Natural killer cell treated with Interleukin-12 subunit alpha and Interleukin-12 subunit beta and Interleukin-15 and Interleukin-18, amount 100 ng/mL, for 72 hours (primary cell): ENCODE measurements at regions not wholly inside any gene's neighbourhood (a gene's known extent, or its start where the extent isn't known, plus 50 kb on each side); places are given as distances from the start of the nearest gene placed in this dataset.

Experiments used
- ATAC-seq, 2 donors: fragments of 150-1000 bp; cut with Tn5 transposase in 1 of 2; sonication (Bioruptor Pico), chemical (Tn5 transposase) in 1 of 2; 2 replicates each; pipeline ENCODE4 v1.10.0; 2021
- DNase-seq: peaks from one replicate; pipeline ENCODE4 v3.0.0; 2022; ENCODE audit warnings: low spot score
- H3K27ac Mint-ChIP-seq, 2 donors: 1 replicate in 1 of 2; 2 replicates in 1 of 2; pipeline ENCODE4 v1.8.0; 2022; ENCODE audit warnings: mixed read lengths in 2 of 2, mild to moderate bottlenecking in 1 of 2, moderate library complexity in 1 of 2
- H3K27me3 Mint-ChIP-seq, 2 donors: 1 replicate in 1 of 2; 2 replicates in 1 of 2; pipeline ENCODE4 v1.8.0; 2022; ENCODE audit warnings: mixed read lengths in 2 of 2
- H3K36me3 Mint-ChIP-seq: one replicate; pipeline ENCODE4 v1.8.0; 2022; ENCODE audit warnings: mixed read lengths
- H3K4me1 Mint-ChIP-seq, 2 donors: 1 replicate in 1 of 2; 2 replicates in 1 of 2; pipeline ENCODE4 v1.8.0; 2022; ENCODE audit warnings: low read depth in 2 of 2, mixed read lengths in 2 of 2, mild to moderate bottlenecking in 1 of 2
- H3K4me3 Mint-ChIP-seq: one replicate; pipeline ENCODE4 v1.8.0; 2022; ENCODE audit warnings: mixed read lengths
- H3K9me3 Mint-ChIP-seq: 2 replicates; pipeline ENCODE4 v1.8.0; 2022; ENCODE audit warnings: mixed read lengths

DNA sequence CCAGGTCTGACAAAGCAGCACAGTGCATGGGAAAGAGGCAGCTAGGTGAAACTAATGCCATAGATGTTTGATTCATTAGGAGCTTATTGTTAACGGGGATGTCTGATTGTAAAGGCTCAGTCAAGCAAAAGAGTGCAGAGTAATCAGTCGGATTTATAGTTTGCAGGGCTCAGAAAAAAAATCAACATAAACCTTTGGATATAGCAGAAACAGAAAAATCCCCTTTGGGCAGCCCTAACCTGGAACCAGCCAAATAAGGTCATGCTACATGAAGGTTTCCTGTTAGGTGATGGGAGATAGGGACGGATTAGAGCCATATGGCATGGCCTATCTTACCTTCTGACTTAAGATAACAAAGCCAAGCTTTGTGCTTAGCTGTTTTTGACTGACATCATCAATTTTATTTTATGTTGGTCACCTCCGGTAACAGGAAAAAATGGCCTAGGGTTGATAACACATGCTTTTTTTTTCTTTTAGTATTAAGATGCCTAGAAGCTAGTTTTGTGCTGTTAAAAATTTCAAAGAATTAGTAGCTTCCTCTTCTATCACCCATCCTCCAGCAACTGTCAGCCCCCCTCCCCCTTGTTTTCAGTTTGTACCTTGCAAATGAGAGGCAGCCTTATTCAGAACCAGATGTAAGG is 60.7 kb upstream of the ZEB2 start:
- H3K27me3 Mint-ChIP-seq = no peaks in the 10 kb centered on the region
- peaks cover 35 to 54% of the 10 kb centered on the region in 2 donors for H3K4me1 Mint-ChIP-seq
- no peak for DNase-seq
- ATAC-seq = no peak
- H3K27ac Mint-ChIP-seq = peak overlapping the region in 1 of 2 donors; percentile 76
- peak overlapping the region; percentile 72 for H3K4me3 Mint-ChIP-seq
- no peaks in the 10 kb centered on the region for H3K9me3 Mint-ChIP-seq
- peaks cover 6% of the 10 kb centered on the region for H3K36me3 Mint-ChIP-seq

DNA sequence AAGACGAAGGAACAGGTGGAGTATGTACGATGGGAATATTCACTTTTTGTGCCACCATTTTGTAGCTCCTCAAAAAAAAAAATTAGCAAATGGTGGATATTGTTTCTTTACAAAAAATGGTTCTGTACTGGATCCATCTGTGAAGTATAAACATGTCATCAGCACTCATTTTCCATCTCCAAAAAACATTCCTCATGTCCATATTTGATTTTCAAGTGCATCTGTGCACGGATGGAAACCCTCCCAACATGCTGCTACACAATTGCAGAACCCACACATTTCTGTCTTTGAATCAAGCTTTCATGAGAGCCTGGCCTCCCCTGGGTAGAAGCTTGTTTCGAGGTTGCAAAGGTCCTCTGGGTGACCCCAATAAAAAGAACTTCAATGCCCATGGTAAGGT is 59.6 kb upstream of the ZEB2 start:
- H3K27ac Mint-ChIP-seq = no peak overlapping the region
- H3K4me1 Mint-ChIP-seq = peaks cover 39 to 54% of the 10 kb centered on the region in 2 donors
- H3K27me3 Mint-ChIP-seq = no peaks in the 10 kb centered on the region
- H3K9me3 Mint-ChIP-seq = no peaks in the 10 kb centered on the region
- no peak overlapping the region for H3K4me3 Mint-ChIP-seq
- no peak for ATAC-seq
- DNase-seq = no peak
- peaks cover 6% of the 10 kb centered on the region for H3K36me3 Mint-ChIP-seq

DNA sequence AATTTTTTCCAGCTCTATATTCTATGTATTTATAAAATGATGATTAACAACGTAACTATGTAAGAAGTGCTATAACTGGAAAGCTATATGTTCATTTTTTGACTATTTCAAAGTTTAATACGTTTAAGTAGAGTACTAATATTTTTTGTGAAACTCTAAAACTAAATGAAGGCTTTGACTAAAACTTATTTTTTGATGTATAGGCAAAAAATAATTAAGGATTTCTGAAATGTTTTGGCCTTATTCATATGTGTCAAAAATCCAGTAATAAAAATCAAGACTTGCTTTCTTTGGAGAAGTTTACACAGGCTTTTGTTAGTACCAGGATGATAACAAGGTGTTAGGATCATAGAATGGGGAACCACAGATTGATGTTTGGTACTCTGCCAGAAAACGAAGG is 58.2 kb upstream of the ZEB2 start:
- H3K4me3 Mint-ChIP-seq = no peak overlapping the region
- H3K27me3 Mint-ChIP-seq = no peaks in the 10 kb centered on the region
- DNase-seq (no peak), ATAC-seq (no peak)
- no peaks in the 10 kb centered on the region for H3K36me3 Mint-ChIP-seq
- H3K9me3 Mint-ChIP-seq = no peaks in the 10 kb centered on the region
- H3K27ac Mint-ChIP-seq = no peak overlapping the region
- peaks cover 34 to 46% of the 10 kb centered on the region in 2 donors for H3K4me1 Mint-ChIP-seq

DNA sequence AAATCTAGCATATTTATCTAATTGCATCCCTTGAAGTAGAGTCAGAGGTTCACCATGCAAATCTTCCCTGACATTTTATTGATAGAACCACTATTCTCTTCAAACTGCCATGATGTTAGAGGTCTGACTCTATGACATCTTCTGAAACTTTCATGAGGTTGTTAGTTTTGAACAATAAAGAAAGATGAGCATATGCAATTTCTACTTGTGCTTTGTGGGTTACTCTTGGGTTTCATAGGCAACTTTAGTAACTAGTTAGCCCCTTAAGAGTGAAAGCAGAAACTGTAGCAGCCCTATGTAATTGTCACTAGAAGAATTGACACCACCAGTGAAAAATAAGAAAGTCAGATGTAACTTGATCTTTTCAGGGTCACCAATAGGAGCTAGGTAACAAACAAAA is 53.1 kb upstream of the ZEB2 start:
- peak in 1 of 2 donors; percentile 73 for ATAC-seq
- Mint-ChIP-seq H3K27ac (peak overlapping the region in 1 of 2 donors; percentile 74), H3K4me3 (peak overlapping the region; percentile 44), H3K9me3 (no peaks in the 10 kb centered on the region), H3K27me3 (no peaks in the 10 kb centered on the region), H3K4me1 (peaks cover 17 to 45% of the 10 kb centered on the region in 2 donors), H3K36me3 (no peaks in the 10 kb centered on the region)
- no peak for DNase-seq

DNA sequence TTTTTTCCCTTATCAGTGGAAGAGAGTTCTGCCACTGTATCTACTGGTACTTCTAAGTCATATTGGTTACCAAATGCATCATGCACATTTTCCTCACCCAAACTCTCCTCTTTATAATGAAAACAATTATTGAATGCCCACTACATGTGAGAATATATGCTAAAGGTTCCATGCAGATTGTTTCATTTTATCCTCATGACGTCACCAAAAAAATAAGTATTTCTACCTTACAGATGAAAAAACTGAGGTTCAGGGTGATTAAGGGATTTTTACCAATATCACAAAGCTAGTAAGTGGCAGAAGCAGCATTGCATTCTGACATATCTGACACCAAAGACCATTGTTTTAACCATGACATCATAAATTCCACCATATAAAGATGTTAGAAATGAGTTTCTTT is 51.9 kb upstream of the ZEB2 start:
- no peaks in the 10 kb centered on the region for H3K9me3 Mint-ChIP-seq
- H3K27ac Mint-ChIP-seq = peak overlapping the region in 1 of 2 donors; percentile 74
- no peaks in the 10 kb centered on the region for H3K27me3 Mint-ChIP-seq
- H3K4me1 Mint-ChIP-seq = peaks cover 17 to 45% of the 10 kb centered on the region in 2 donors
- H3K36me3 Mint-ChIP-seq = no peaks in the 10 kb centered on the region
- DNase-seq (no peak), ATAC-seq (no peak)
- peak overlapping the region; percentile 51 for H3K4me3 Mint-ChIP-seq

DNA sequence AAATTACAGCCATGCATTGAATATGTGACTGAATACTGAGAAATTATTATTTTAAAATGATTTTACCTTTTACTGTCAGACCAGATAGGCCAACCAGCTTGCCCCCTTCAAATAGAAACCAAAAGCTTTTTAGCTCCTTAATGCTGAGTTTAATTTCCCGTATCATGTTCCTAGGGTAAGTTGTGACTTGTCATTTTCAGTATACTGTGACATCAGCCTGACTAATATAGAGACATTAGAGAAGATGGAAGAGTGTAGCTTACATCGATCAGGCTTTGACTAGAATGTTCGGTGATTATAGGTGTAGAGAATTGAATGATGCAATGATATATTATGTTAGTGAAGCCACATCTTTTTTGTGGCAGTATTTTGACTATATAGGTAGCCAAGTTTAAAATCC is 50.6 kb upstream of the ZEB2 start:
- ATAC-seq (peak; percentile 85 to 95), DNase-seq (no peak)
- peak overlapping the region; percentile 70 to 74 for H3K27ac Mint-ChIP-seq
- H3K36me3 Mint-ChIP-seq = no peaks in the 10 kb centered on the region
- H3K4me3 Mint-ChIP-seq = peak overlapping the region; percentile 71
- H3K27me3 Mint-ChIP-seq = no peaks in the 10 kb centered on the region
- H3K9me3 Mint-ChIP-seq = no peaks in the 10 kb centered on the region
- H3K4me1 Mint-ChIP-seq = peaks cover 17 to 42% of the 10 kb centered on the region in 2 donors
